PFSK-1 (cell line): ENCODE measurements at regions not wholly inside any gene's neighbourhood (a gene's known extent, or its start where the extent isn't known, plus 50 kb on each side); places are given as distances from the start of the nearest gene placed in this dataset.

Experiments
- POLR2AphosphoS5 ChIP-seq: IDR thresholded peaks from 2 replicates; pipeline ENCODE4 v1.6.1; 2012; ENCODE audit warnings: low read depth, mild to moderate bottlenecking, control low read depth, low read length, moderate library complexity
- SIN3A ChIP-seq: IDR thresholded peaks from 2 replicates; pipeline ENCODE4 v1.6.1; 2012; ENCODE audit warnings: mild to moderate bottlenecking, low read length, moderate library complexity, borderline replicate concordance; ENCODE audit not compliant: insufficient read depth
- TAF1 ChIP-seq: IDR thresholded peaks from 2 replicates; pipeline ENCODE4 v1.6.1; 2012; ENCODE audit warnings: low read length, control low read depth, borderline replicate concordance; ENCODE audit not compliant: insufficient read depth

- TF ChIP-seq TAF1, result no peak
- no peak for TF ChIP-seq SIN3A
- TF ChIP-seq POLR2AphosphoS5, result no peak
These were observed 1794.9 kb upstream of the TENM3 start for GRCh38 chr4:180448306-180448705.
